ENCODE measurements at regions not wholly inside any gene's neighbourhood (a gene's known extent, or its start where the extent isn't known, plus 50 kb on each side); places are given as distances from the start of the nearest gene placed in this dataset.
"Not testable (repeated sequence)": the region's sequence is repeated elsewhere in the genome, so short reads cannot be mapped to it uniquely, and the experiment has no call there.

DNA sequence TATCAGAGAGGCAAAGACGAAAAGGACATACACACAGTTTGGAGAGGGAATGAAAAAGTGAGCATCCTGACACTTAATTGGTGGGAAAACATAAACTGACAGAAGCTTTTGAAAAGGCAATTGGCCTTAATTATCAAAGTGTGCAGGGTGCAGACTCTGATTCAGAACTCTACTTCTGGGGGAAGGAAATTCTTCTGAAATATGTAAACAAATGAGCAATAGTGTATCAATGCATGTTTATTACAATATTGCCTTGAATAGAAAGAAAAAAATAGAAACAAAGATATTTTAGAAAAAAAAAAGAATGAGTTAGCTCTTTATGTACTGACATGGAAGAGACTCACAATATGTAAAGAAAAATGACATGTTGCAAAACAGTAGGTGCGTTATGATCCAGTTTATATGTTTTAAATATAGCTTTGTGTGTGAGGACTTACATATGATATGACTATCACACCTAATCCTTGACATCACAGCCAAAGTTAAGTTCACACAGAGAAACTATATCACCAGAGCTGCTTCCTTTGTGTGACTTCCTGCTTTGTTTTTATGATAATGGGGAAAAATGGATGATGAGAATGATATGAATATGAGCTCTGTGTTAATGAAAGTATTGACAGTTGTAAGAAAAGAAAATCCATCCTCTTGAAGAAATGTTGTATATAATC lies 182.4 kb downstream of the KCTD12 start:
- no peak for DNase-seq

- DNase-seq = no peak
Measured at GRCh38 chr13:76703216-76703615, 183.0 kb downstream of the KCTD12 start.

DNA sequence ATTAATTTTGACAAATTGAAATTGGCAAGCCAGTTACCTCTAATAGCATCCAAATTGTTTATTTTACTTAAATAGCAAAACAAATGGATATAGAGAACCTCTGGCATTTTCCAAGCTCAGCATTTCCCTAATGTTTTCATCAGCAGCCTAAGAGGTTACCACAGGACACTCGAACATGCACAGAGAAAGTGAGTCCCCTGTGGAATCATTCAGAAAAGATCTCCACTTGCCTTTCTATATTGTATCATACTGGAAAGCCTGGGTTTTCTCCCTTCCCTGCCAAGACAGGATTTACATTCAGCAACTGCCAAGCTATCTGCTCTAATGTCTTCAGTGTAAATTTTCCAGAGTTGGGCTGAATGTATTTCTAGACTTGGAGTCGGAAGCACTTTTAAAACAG lies 188.9 kb downstream of the KCTD12 start:
- DNase-seq = no peak

DNA sequence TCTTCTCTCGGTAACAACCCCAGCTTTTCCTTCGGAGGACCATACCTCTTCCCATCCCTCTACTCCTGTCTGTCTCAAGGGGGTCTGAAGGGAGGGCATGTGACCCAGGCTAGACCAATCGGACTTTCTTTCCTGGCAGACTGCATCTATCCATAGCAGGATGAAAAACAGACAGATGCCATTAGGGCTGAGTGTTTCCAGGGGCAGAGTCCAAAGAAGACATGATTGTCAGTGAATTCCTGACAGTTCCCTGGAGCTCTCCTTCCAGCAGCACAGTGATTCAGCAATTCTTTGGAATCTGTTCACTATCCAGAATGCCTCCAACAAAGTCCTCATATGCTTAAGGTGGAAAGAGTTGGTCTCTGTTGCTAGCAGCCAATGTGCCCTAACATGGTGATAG lies 189.8 kb downstream of the KCTD12 start:
- no peak for DNase-seq

GRCh38 chr13:76693086-76693485 lies 193.1 kb downstream of the KCTD12 start:
- DNase-seq = no peak

DNA sequence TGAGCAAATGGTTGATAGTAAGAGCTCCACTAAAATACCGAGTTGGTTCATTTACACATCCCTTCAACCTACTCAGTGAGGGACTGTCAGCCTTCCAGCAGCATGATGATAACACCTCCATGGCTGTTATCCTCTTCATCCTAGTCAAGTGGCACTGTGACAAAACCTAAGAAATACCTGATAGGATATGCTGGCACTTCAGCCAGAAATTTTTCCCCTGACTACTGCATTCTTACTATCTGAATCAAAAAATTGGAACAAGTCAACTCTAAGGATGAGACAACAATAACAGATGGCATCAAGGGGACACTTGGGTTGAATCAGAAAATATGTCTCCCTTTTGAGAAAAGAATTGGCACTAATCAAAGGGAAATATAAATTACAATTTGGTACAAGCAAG lies 193.9 kb downstream of the KCTD12 start:
- no peak for DNase-seq

DNA sequence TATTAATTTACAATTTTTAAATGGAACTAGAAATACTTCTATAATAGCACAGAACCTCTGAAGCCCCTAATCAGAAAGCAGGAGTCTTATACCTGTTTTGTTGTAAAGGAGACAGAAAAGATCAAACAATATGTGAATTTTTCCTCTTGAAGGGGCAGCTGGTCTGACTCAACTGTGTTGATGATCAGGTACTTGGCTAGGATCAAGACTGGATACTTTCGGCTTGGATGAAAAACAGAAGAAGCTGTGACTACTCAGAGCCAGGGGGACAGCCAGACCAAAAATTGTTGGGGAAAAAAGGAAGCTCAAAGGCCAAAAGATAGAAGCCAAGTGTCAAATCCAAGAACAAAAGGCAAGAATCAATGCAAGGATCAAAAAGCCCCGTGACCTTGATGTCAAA lies 195.6 kb downstream of the KCTD12 start:
- DNase-seq = no peak

DNA sequence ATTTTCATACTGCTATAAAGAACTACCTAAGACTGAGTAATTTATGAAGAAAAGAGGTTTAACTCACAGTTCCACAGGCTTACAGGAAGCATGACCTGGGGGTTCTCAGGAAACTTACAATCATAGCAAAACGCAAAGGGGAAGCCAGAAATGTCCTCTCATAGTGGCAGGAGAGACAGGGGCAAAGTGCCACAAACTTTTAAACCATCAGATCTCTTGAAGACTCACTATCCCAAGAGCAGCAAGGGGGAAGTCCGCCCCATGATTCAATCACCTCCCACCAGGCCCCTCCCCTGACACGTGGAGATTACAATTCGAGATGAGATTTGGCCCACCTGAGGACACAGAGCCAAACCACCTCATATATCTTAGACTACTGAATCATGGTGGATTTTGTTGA lies 198.7 kb downstream of the KCTD12 start:
- no peak for DNase-seq

- DNase-seq = no peak
Measured at GRCh38 chr13:76685938-76686337, 200.3 kb downstream of the KCTD12 start.

- no peak for DNase-seq
Measured at GRCh38 chr13:76684336-76684735, 201.9 kb downstream of the KCTD12 start.

DNA sequence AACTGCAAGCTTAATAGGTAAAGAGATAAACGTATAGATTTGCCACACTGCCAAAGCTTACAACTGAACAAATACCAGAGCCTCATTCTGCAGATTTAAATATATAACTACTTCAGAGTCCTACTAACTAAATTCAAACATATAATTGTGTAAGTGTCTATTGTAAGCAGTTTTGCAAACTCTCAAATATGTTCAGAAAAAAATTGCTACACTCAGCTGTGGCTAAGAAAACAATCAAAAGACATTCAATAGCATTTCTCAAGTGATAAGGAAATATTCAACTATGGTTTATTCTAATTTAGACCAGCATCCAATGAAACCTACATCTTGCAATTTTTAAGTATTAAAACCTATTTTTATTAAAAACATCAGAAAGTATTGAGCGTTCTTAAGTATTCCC lies 202.4 kb downstream of the KCTD12 start:
- DNase-seq = no peak

DNA sequence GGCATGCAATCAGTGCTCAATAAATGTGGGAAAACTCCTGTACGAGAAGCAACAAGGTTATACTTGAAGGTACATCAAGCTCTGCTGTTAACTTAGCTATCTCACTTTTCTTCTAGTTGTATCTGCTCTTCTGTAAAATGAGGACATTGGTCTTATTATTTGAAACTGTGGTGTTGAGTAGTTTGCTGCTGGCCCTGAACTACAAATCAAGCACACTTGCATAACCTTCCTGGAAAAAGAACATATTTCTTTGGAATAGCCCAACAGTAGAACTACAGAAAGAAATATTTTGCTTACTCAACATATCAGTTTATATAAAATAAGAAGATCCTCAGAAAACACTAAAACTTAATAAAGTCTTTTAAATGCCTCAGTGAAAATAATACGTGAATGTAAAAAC lies 203.0 kb downstream of the KCTD12 start:
- DNase-seq = no peak

GRCh38 chr13:76680112-76680511 lies 206.1 kb downstream of the KCTD12 start:
- DNase-seq = no peak

GRCh38 chr13:76677043-76677442 lies 209.2 kb downstream of the KCTD12 start:
- no peak for DNase-seq

- DNase-seq = no peak
Measured at GRCh38 chr13:76672420-76672819, 213.8 kb downstream of the KCTD12 start.

GRCh38 chr13:76668716-76669115 lies 217.5 kb downstream of the KCTD12 start:
- DNase-seq = no peak

- DNase-seq = no peak
Measured at GRCh38 chr13:76668141-76668540, 218.1 kb downstream of the KCTD12 start.

GRCh38 chr13:76667551-76667950 lies 218.7 kb downstream of the KCTD12 start:
- no peak for DNase-seq

DNA sequence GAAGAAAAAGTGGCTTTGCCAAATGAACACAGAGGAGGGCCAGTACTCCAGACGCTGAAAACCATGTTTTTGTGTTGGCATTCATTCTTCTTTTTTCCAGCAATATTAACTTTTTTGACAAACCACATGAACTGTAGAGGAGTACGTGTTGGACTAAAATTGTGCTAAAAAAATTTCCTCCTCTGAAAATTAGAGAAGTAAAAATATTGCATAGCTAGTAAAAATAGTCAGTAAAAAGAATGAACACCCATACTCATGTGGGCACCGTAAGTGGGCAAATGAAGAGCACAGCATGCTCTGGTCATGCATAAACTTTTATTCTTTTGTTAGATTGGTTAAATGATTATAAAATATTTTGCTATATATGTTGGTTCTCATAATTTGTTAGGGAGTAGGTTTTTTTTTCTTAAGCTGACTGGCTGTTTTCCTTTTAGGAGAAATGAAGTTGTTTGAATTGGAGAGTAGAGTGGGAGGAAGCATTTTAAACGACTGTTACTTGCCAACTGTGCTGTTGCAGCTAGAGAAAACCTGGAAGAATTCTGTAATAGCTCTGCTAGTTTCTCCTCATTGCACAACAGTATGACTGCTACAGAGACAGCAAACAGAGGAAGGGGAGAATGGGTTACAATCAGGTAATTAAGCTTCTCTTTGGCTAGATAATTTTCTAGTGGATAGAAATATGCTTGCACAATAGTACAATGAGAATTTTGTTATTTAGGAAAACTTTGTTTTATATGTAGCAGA lies 222.4 kb downstream of the KCTD12 start:
- no peak for DNase-seq

DNA sequence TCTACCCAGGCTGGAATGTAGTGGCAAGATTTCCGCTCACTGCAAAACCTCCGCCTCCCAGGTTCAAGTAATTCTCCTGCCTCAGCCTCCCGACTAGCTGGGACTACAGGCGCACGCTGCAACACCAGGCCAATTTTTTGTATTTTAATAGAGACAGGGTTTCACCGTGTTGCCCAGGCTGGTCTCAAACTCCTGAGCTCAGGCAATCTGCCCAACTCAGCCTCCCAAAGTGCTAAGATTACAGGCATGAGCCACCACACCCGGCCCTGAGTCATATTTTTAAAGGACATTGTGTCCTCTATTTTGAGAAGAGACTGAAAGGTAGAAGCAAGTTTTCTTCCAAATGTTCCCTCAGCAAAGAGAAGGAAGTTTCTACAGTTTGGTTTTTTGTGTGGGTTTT lies 227.1 kb downstream of the KCTD12 start:
- DNase-seq = not testable (repeated sequence)

DNA sequence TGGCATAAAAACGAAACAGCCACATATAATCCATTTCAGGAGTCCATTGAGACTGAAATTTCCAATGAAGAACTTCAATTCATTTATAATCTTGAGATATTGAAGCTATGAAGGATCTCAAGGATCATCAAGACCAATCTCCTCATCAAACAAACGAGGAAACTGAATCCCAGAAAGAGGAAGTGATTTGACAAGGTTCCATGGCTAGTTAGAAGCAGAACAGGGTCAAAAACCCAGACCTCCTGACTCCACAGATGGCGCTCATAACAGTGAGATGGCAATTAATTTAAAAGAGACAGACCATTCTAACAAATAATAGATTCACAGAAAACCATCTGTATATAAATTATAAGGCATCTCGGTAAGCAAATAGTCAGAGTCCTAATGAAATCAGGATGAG lies 229.7 kb downstream of the KCTD12 start:
- no peak for DNase-seq

DNA sequence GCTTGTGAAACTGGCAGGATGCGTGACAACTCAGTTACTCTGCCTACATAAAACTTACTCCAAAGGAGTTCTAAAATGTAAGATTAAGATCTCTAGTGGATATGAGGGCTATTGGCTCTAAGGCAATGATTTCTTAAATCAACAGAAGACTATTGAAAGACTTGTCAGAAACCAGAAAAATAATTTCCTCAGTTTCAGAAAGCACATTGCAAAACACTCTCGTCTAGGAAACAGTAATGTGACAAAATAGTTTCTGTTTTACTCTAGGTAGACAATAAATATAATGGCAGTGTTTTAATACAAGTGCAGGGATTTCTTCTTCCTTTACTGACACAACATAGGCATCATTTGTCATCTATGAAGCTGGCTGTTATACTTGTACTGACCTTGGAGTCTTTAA lies 230.1 kb downstream of the KCTD12 start:
- DNase-seq = no peak

GRCh38 chr13:76654263-76654662 lies 231.9 kb downstream of the KCTD12 start:
- DNase-seq = no peak

GRCh38 chr13:76651286-76651685 lies 234.9 kb downstream of the KCTD12 start:
- no peak for DNase-seq

- DNase-seq = no peak
Measured at GRCh38 chr13:76647550-76647949, 238.7 kb downstream of the KCTD12 start.
